ENCODE measurements at regions not wholly inside any gene's neighbourhood (a gene's known extent, or its start where the extent isn't known, plus 50 kb on each side); places are given as distances from the start of the nearest gene placed in this dataset.

GRCh38 chr18:2082676-2083075, 488.6 kb downstream of the METTL4 start:
- no peaks in the 10 kb centered on the region for H3K9me3 ChIP-seq
- 53 to 59% (median 59%) methylated on average over 1 of the region's 1 CpG for WGBS, 3 donors
- H3K36me3 ChIP-seq (ENCODE audit: insufficient read depth in 1 of 2, low read depth in 1 of 2) = no peaks in the 10 kb centered on the region
- H3K27me3 ChIP-seq (ENCODE audit: insufficient read depth in 3 of 3, low read length in 2 of 3) = no peaks in the 10 kb centered on the region
- no peak overlapping the region for H3K27ac ChIP-seq
- no peak overlapping the region for H3K4me3 ChIP-seq
- no peak for ATAC-seq
- no peak for TF ChIP-seq CTCF (IDR thresholded peaks at IDR 0.05)
- intact Hi-C loops (cut with DNase I) = loop anchor here in 1 of 2 donors (10.0 kb wide), 1 partner anchor 62 kb away; no protein-coding TSS in a partner anchor
- DNase-seq = no peak
- H3K4me1 ChIP-seq = no peaks in the 10 kb centered on the region

- 51 to 56% (median 54%) methylated on average over 3 of the region's 3 CpGs for WGBS, 3 donors
- Histone ChIP-seq H3K27me3 (ENCODE audit: insufficient read depth in 3 of 3, low read length in 2 of 3) (no peaks in the 10 kb centered on the region), H3K9me3 (no peaks in the 10 kb centered on the region), H3K36me3 (ENCODE audit: insufficient read depth in 1 of 2, low read depth in 1 of 2) (no peaks in the 10 kb centered on the region), H3K4me1 (no peaks in the 10 kb centered on the region), H3K4me3 (no peak overlapping the region), H3K27ac (no peak overlapping the region)
- DNase-seq (no peak), ATAC-seq (no peak)
- intact Hi-C loops (cut with DNase I) = loop anchor here in 1 of 2 donors (10.0 kb wide), 1 partner anchor 61 kb away; no protein-coding TSS in a partner anchor
- TF ChIP-seq CTCF (IDR thresholded peaks at IDR 0.05) = no peak
Observed at GRCh38 chr18:2083691-2084090, 487.6 kb downstream of the METTL4 start.

DNA sequence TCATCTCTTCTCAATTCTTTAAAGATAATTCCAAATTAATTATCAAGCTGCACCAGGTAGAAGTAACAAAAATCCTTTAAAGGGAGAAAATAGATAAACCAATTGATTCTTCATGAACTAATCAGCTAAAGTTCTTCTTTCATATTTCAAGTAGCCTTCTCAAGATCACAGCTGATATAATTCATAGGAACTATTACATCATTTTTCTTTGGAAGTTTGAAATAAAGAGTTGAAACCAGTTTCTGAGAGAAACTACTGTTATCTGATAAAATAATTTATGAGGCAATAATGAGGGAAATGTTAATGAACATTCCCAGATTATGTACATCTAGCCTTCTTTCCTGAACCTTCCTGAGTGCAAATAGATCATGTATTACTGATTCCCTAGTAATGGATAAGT, 484.9 kb downstream of the METTL4 start:
- intact Hi-C loops (cut with DNase I) = loop anchor here in 1 of 2 donors (10.0 kb wide), 1 partner anchor 58 kb away; no protein-coding TSS in a partner anchor

DNA sequence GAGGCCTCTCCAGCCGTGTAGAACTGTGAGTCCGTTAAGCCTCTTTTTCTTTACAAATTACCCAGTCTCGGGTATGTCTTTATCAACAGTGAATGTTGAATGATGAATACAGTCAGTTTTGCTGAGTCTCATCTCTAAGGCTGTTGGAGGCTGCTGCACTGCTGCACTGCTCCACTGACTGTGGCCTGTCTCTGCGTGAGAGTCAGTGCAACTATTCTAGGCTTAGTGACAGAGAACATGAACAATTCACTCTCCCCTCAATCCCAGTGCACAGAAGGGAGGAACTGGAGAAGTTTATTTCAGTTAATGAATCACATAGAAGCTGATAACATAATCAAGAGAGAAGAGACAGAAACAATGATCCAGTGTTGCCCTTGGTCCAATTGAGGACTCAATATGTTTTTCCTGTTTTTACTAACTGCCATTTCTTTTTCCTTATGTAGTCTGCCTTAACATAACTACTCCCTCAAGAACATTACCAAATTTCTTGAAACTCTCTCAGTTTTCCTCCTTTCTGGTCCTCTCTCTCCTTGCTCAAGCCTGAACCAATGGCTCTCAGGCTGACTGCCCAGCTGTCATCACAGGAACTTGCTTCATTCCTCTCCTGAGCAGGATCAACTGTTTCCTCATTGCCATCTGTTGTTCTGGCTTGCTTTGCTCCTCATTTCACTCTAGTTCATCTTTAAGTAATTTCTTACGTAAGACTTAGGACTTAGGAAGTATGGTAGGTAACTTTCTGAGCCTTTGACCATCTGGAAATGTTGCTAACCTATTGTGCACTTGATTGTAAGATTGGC, 483.2 kb downstream of the METTL4 start:
- DNase-seq = peak; percentile 51 to 74
- H3K27me3 ChIP-seq (ENCODE audit: insufficient read depth in 3 of 3, low read length in 2 of 3) = no peaks in the 10 kb centered on the region
- H3K4me1 ChIP-seq = no peaks in the 10 kb centered on the region
- ATAC-seq = peak in 3 of 4 donors; percentile 38 to 80 (median 53)
- H3K4me3 ChIP-seq = no peak overlapping the region
- no peak overlapping the region for H3K27ac ChIP-seq
- intact Hi-C loops (cut with DNase I) = loop anchor here in 1 of 2 donors (10.0 kb wide), 1 partner anchor 57 kb away; no protein-coding TSS in a partner anchor
- WGBS, 3 donors = 74 to 80% (median 77%) methylated on average over 5 of the region's 5 CpGs
- no peak for TF ChIP-seq CTCF (IDR thresholded peaks at IDR 0.05)
- no peaks in the 10 kb centered on the region for H3K36me3 ChIP-seq (ENCODE audit: insufficient read depth in 1 of 2, low read depth in 1 of 2)
- H3K9me3 ChIP-seq = no peaks in the 10 kb centered on the region

More for the DNA sequence above, 484.9 kb downstream of the METTL4 start:
- H3K4me1 ChIP-seq = no peaks in the 10 kb centered on the region
- H3K9me3 ChIP-seq = no peaks in the 10 kb centered on the region
- H3K4me3 ChIP-seq = no peak overlapping the region
- no peaks in the 10 kb centered on the region for H3K27me3 ChIP-seq (ENCODE audit: insufficient read depth in 3 of 3, low read length in 2 of 3)
- ATAC-seq (no peak), DNase-seq (no peak)
- no peak overlapping the region for H3K27ac ChIP-seq
- H3K36me3 ChIP-seq (ENCODE audit: insufficient read depth in 1 of 2, low read depth in 1 of 2) = no peaks in the 10 kb centered on the region
- TF ChIP-seq CTCF (IDR thresholded peaks at IDR 0.05) = no peak
